NCI-H82 (cell line): ENCODE measurements at regions not wholly inside any gene's neighbourhood (a gene's known extent, or its start where the extent isn't known, plus 50 kb on each side); places are given as distances from the start of the nearest gene placed in this dataset.

Experiments
- DNase-seq: peaks from one replicate; lab custom pipeline; 2025; lab: John Stamatoyannopoulos, UW

- no peak for DNase-seq
Observed at GRCh38 chr15:66945842-66946241, 119.6 kb upstream of the SMAD3 start.

GRCh38 chr15:66946578-66947164 lies 118.7 kb upstream of the SMAD3 start:
- DNase-seq = peak; percentile 76

DNA sequence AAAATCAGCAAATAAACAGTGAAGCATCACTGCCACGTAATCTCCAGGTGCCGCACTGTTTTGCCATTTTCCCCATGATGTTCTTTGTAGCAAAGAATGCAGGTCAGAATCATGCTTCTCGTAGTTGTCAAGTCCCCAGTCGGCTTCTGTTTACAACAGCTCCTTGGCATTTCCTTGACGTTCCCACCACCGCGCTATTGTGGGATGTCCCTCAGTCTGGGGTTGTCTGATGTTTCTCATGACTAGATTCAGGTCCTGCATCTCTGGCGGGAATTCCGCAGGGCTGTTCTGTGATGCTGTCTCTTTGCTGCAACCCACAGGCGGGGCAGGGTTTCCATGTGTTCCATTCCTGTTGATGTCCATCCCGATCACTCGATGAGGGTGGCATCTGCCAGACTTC lies 117.9 kb upstream of the SMAD3 start:
- DNase-seq = no peak

- no peak for DNase-seq
Observed at GRCh38 chr15:66948294-66948693, 117.1 kb upstream of the SMAD3 start.

DNA sequence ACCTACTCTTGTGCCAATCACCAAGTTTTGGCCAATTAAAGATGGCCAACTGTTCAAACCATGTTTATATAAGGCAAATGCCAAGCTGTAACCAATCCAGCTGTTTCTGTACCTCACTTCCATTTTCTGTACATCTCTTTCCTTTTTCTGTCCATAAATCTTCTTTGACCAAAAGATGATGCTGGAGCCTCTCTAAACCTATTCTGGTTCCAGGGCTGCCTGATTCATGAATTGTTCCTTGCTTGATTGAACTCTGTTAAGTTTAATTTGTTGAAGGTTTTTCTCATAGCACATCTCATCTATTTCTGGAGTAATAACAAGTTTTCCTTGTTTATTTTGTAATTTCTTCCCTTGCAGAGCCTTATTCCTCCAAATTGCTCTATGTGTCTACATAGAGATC lies 115.3 kb upstream of the SMAD3 start:
- DNase-seq = no peak

DNA sequence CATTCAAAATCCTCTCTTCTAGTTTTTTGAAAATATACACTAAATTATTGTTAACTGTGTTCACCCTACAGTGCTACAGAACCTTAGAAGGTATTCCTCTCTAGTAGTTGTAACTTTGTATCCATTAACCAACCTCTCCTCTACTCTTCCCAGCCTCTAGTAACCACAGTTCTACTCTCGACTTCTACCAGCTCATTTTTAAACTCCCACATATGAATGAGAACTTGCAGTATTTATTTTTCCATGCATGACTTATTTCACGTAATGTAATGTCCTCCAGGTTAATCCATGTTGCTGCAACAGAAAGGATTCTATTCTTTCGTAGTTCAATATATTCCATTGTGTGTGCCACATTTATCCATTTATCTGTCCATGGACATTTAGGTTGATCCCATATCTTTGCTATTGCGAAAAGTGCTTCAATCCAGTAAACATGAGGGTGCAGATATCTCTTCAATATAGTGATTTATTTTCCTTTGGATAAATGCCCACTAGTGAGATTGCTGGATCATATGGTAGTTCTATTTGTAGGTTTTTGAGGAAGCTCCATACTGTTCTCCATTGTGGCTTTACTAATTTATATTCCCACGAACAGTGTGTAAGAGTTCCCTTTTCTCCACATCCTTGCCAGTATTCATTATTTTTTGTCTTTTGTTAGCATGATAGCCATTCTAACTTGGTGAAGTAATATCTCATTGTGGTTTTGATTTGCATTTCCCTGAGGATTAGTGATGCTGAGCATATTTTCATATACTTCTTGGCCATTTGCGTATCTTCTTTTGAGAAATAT lies 113.7 kb upstream of the SMAD3 start:
- no peak for DNase-seq

GRCh38 chr15:66952756-66953522 lies 112.5 kb upstream of the SMAD3 start:
- no peak for DNase-seq

DNA sequence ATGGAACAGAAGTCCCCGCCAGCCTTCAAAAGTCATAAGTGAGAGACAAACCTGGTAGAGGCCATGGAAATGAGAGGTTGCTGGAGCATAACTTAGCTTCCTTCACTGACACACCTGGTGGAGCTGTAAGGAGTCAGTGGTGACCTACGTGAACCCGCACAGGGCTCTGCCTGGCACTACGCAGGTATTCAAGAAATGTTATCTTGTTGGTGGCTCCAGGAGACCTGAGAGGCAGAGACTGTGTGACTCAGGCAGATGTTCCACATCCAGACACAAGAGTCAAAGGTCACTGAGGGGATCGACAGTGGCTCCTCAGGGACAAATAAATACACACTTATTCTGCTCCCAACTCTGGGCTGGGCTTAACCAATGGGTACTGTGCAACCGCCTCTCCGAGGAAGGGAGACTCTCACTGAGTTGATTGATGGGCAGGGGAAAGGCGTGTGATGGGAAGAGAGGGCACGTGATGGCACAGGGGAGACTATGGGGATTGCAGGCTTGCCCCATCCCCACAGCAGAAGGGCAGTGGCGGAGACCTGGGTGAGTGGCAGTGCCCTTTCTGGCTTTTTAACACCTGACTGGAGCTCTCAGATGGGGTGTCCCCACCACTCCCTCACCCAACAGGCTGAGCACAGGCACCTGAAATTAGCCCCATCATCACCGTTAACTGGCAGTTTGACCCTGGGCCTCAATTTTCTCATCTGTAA lies 111.7 kb upstream of the SMAD3 start:
- no peak for DNase-seq

GRCh38 chr15:66954601-66955000 lies 110.8 kb upstream of the SMAD3 start:
- no peak for DNase-seq

DNA sequence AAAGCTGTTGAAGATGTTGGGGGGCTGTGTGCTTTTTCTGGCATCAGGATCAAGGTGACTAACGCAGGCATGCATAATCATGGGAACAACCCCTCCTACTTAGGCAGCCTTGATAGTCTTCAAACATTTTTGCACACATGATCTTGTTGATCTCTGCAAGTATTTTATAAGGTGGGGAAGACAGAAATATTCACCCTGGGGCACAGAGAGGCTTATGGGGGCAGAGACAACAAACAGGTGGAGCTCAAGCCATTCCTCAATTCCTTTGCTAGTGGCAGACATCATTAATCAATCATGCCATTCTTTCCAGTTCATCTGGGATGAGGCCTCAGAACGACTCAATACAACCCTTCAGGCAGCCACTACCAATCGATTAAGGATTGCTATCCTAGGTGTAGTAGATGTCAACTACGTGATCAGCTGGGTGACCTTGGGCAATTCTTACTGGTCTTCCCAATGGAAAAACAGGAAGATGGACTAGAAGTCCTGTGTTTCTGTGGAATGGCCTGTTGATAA lies 110.3 kb upstream of the SMAD3 start:
- no peak for DNase-seq

DNA sequence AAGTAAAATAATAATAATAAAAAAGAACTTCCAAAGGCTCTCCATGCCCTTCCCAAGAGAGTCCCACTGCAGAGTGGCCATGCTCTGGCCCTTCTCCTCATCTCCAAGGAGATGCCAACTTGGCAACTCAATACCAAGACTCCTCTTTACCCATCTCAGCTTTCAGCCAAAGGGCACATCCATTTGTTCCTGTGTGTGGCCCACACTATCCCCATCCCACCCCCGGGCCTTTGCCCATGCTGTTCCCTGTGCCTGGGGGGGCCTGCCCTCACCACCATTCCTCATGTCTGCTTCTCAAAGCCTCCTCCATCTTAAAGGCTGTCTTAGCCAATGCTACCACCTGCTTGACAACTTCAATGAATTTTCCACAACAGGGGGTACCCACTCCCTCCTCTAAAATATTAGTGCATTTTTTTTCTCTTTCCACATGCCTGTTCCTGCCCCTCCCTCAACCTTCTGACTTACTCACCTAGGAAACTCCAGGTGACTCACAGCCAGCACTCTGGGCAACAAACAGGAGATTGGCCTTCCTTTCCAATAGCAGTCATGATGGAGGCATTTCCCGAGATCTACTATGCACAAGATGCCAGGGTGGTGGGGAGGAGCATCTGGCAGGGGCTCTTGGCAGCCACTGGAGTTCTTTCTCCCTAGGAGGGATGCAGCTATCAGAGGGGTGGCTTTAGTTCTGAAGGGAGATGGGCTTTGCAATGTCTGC lies 109.4 kb upstream of the SMAD3 start:
- no peak for DNase-seq

GRCh38 chr15:66956672-66957430 lies 108.6 kb upstream of the SMAD3 start:
- no peak for DNase-seq

- DNase-seq = no peak
Observed at GRCh38 chr15:66957431-66957720, 108.0 kb upstream of the SMAD3 start.

- no peak for DNase-seq
Observed at GRCh38 chr15:66959066-66959465, 106.3 kb upstream of the SMAD3 start.

DNA sequence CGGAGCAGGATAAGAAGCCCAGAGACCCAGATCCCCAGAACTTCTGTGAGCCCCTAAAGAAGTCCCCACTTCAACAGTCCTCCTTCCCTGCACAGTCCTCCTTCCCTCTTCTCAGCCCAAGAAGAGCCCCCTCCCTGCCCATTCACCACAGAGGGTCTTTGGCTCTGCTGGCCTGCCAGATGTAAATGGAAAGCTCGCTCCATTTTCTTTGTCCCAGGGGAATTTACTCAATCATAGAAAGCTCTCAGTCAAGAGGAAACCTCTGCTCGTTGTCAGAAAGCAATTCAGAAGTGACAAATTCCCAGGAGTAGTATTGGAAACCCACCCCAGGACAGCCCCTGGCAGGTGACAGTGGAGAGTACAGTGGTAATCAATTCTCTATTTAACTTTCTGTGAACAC lies 105.5 kb upstream of the SMAD3 start:
- DNase-seq = no peak

DNA sequence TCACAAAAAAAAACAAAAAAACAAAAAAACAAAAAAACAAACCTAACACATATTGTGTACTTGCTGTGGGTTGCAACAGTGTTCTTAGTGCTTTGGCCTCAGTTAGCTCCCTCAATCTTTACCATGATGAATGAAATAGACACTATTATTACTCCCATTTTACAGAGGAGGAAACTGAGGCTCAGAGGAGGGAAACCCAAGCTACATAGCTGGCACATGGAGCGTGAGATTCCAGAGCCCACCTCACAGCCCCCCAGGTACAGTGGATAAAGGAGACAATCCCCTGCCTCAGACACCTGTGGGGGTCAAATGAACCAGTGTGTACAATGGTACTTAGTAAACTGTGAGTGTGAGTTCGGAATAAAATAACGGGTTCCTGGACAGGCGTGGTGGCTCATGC lies 104.9 kb upstream of the SMAD3 start:
- no peak for DNase-seq

DNA sequence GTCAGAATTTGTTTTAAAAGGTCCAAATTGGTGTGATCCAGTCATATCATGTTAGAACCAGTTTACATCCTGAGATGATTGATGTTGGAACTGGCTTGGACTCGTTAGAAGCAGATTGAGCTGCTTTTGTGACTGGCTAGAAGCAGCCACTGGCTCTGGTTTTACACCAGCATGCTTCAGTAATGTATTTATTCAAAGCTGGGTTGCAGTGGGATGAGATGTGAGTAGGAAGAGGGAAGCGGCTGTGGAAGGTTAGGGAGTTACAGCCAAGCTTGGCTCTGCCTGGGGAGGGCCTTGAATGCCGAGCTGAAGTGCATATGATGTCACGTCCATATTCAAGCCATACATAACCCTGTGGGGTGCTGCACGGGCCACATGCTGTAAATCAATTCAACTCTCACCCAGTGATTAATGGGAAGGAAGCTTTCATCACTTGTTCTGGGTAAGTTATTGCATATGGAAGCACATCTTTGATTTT lies 104.0 kb upstream of the SMAD3 start:
- no peak for DNase-seq

GRCh38 chr15:66961901-66962300 lies 103.5 kb upstream of the SMAD3 start:
- no peak for DNase-seq

DNA sequence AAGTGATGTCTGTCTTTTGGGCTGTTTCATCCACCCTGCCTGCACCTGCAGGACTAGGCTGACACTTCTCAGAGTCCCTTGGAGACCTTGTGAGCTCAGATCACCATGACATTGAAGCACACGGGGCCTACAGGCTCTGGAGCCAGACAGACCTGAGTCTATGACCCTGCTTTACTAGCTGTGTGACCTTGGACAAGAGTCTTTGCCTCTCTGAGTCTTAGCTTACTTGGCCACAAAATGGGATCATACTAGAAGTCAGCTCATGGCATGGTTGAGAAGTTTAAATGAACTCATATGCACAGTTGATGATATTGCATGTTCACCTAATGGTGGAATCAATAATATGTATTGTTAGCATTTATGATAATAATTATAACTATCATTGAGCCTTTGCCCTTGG lies 102.9 kb upstream of the SMAD3 start:
- DNase-seq = no peak

- DNase-seq = no peak
Observed at GRCh38 chr15:66963084-66963483, 102.3 kb upstream of the SMAD3 start.

GRCh38 chr15:66963710-66964109 lies 101.7 kb upstream of the SMAD3 start:
- no peak for DNase-seq
